ENCODE measurements at regions not wholly inside any gene's neighbourhood (a gene's known extent, or its start where the extent isn't known, plus 50 kb on each side); places are given as distances from the start of the nearest gene placed in this dataset.

- CTCF ChIA-PET: no interaction called here
- H3K4me2 ChIP-seq (ENCODE audit: control insufficient read depth, insufficient read depth): no peak overlapping the region
- TF ChIP-seq IKZF2 (IDR thresholded peaks at IDR 0.05): no peak
- no peak for TF ChIP-seq ESRRA (IDR thresholded peaks at IDR 0.05; ENCODE audit: low read length)
- no peak for TF ChIP-seq SUPT20H (IDR thresholded peaks at IDR 0.05; ENCODE audit: borderline replicate concordance, control insufficient read depth, low read depth, low read length)
- no peak for TF ChIP-seq ZNF274 (IDR thresholded peaks at IDR 0.05; ENCODE audit: insufficient read depth, insufficient read length)
- TF ChIP-seq YBX1 (IDR thresholded peaks at IDR 0.05): no peak
- TF ChIP-seq LARP7 (IDR thresholded peaks at IDR 0.05): no peak
- no peak for TF ChIP-seq RBBP5 (conservative IDR thresholded peaks at IDR 0.05)
- no peak for TF ChIP-seq SPI1 (IDR thresholded peaks at IDR 0.05; ENCODE audit: borderline replicate concordance, insufficient read depth, low read depth, low read length)
- TF ChIP-seq USF2 (IDR thresholded peaks at IDR 0.05; ENCODE audit: borderline replicate concordance, low read depth, low read length): no peak
- no peaks in the 10 kb centered on the region for H3K9me3 ChIP-seq (replicated peaks; ENCODE audit: control insufficient read depth, insufficient read depth, low read length)
- no peaks in the 10 kb centered on the region for H3K27me3 ChIP-seq (replicated peaks in 1 of 2; ENCODE audit: control insufficient read depth in 2 of 2, insufficient read depth in 2 of 2, low read length in 1 of 2)
- SMC1A ChIA-PET (ENCODE audit: uncharacterized antibody, unreplicated experiment): interaction anchor here (0.9 to 1.5 kb wide), 2 partner anchors 7 to 151 kb away, joined by 3 read pairs; no protein-coding TSS in a partner anchor
- in situ Hi-C loops (cut with MboI) (no loop called here), intact Hi-C loops (cut with micrococcal nuclease; ENCODE audit: unreplicated experiment) (no loop called here)
- no peak overlapping the region for H3K4me3 ChIP-seq
- ATAC-seq (no peak), FAIRE-seq (no peak), DNase-seq (ENCODE audit: low read depth, low spot score) (no peak)
- no peaks in the 10 kb centered on the region for H3K79me2 ChIP-seq (ENCODE audit: control insufficient read depth, insufficient read depth, low read length)
- H2AFZ ChIP-seq (ENCODE audit: control insufficient read depth, low read depth, low read length): no peak overlapping the region
- RAD21 ChIA-PET (ENCODE audit: unreplicated experiment): no interaction called here
- no peaks in the 10 kb centered on the region for H3K4me1 ChIP-seq (ENCODE audit: control insufficient read depth, insufficient read depth, low read length)
- no peaks in the 10 kb centered on the region for H3K36me3 ChIP-seq (ENCODE audit: control insufficient read depth in 2 of 2, insufficient read depth in 2 of 2, low read length in 1 of 2)
- POLR2A ChIA-PET: no interaction called here
- no peak overlapping the region for H3K9ac ChIP-seq (ENCODE audit: control insufficient read depth, insufficient read depth, low read length)
- no peak overlapping the region for H3K27ac ChIP-seq (ENCODE audit: control insufficient read depth, insufficient read depth)
- 31% methylated on average over 3 of the region's 3 CpGs for WGBS (ENCODE audit: insufficient coverage, insufficient replicate concordance, low lambda C conversion rate, missing lambda C conversion rate)
- no TSS peak for BruUV-seq (replicated peaks)
- no peaks in the 10 kb centered on the region for H4K20me1 ChIP-seq (ENCODE audit: control insufficient read depth, insufficient read depth)
These were observed 276.0 kb upstream of the TMEM161B start for GRCh38 chr5:88544671-88545070.

Measured in GM12878 (cell line).